ENCODE measurements at regions not wholly inside any gene's neighbourhood (a gene's known extent, or its start where the extent isn't known, plus 50 kb on each side); places are given as distances from the start of the nearest gene placed in this dataset.

GRCh38 chr3:5750874-5751640, 563.5 kb downstream of the EDEM1 start:
- H3K4me1 Mint-ChIP-seq (ENCODE audit: low read depth): no peaks in the 10 kb centered on the region
- H3K9me3 Mint-ChIP-seq (ENCODE audit: low read depth): no peaks in the 10 kb centered on the region
- H3K36me3 Mint-ChIP-seq (ENCODE audit: insufficient read depth): no peaks in the 10 kb centered on the region
- no peak for DNase-seq (ENCODE audit: low spot score, unreplicated experiment)
- TF ChIP-seq, protein P1, sequence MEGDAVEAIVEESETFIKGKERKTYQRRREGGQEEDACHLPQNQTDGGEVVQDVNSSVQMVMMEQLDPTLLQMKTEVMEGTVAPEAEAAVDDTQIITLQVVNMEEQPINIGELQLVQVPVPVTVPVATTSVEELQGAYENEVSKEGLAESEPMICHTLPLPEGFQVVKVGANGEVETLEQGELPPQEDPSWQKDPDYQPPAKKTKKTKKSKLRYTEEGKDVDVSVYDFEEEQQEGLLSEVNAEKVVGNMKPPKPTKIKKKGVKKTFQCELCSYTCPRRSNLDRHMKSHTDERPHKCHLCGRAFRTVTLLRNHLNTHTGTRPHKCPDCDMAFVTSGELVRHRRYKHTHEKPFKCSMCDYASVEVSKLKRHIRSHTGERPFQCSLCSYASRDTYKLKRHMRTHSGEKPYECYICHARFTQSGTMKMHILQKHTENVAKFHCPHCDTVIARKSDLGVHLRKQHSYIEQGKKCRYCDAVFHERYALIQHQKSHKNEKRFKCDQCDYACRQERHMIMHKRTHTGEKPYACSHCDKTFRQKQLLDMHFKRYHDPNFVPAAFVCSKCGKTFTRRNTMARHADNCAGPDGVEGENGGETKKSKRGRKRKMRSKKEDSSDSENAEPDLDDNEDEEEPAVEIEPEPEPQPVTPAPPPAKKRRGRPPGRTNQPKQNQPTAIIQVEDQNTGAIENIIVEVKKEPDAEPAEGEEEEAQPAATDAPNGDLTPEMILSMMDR (IDR thresholded peaks at IDR 0.05; ENCODE audit: unreplicated experiment): no peak
- no peaks in the 10 kb centered on the region for H3K27me3 Mint-ChIP-seq
- H3K4me3 Mint-ChIP-seq (ENCODE audit: low read depth): no peak overlapping the region
- H3K27ac Mint-ChIP-seq: no peak overlapping the region

GRCh38 chr3:5754602-5755001, 567.1 kb downstream of the EDEM1 start:
- H3K4me3 Mint-ChIP-seq (ENCODE audit: low read depth): no peak overlapping the region
- H3K9me3 Mint-ChIP-seq (ENCODE audit: low read depth): no peaks in the 10 kb centered on the region
- H3K27me3 Mint-ChIP-seq: no peaks in the 10 kb centered on the region
- H3K27ac Mint-ChIP-seq: no peak overlapping the region
- TF ChIP-seq, protein P1 (IDR thresholded peaks at IDR 0.05; ENCODE audit: unreplicated experiment): no peak
- H3K4me1 Mint-ChIP-seq (ENCODE audit: low read depth): peaks cover 4% of the 10 kb centered on the region
- no peaks in the 10 kb centered on the region for H3K36me3 Mint-ChIP-seq (ENCODE audit: insufficient read depth)
- DNase-seq (ENCODE audit: low spot score, unreplicated experiment): no peak

DNA sequence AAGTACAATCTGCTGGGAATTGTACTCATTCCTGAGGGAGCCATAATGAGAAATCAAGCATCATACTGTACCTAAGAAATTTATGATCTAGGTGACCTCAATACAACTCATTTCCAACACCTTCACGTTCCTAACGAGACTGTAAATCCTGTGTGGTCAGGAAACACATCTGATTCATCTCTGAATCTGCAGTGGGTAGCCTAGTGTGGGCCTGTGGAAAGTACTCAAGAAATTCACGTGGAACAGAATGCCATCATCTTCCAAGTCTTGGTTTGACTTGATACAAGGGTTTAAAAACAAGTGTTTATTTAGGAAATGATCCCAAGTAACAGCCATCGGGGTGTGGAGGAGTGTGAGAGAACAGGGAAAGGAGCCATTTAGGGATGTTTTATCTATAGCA, 568.9 kb downstream of the EDEM1 start:
- Mint-ChIP-seq H3K27me3 (no peaks in the 10 kb centered on the region), H3K36me3 (ENCODE audit: insufficient read depth) (no peaks in the 10 kb centered on the region), H3K9me3 (ENCODE audit: low read depth) (no peaks in the 10 kb centered on the region), H3K4me3 (ENCODE audit: low read depth) (no peak overlapping the region), H3K4me1 (ENCODE audit: low read depth) (peaks cover 6% of the 10 kb centered on the region), H3K27ac (no peak overlapping the region)
- TF ChIP-seq, protein P1 (IDR thresholded peaks at IDR 0.05; ENCODE audit: unreplicated experiment): no peak
- DNase-seq (ENCODE audit: low spot score, unreplicated experiment): no peak

DNA sequence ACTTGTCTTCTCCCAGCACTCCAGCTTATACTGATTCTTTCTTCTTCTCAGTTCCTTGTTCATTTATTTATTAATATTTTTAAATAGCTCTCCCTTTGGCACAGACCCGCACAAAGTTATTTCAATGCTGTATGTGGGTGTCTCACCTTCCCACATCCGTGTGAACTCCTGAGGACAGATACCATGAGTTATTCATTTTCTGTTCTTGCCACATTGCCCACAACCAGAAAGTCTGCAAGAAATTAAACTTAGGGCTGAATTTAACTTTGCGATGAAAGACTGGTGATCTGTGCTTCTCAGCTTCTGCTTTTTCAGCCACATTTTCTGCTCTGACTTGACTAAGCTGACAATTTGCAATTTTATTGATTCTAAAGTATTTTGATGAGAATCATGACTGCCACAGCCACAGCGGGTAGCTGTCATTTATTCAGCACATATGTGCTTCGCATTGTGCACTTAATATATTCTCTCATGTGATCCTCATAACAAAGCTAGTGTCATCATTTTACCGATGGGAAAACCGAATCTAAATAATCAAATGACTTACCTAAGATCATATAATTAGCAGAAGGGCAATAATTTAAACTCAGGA, 569.8 kb downstream of the EDEM1 start:
- H3K4me1 Mint-ChIP-seq (ENCODE audit: low read depth): peaks cover 6% of the 10 kb centered on the region
- no peaks in the 10 kb centered on the region for H3K36me3 Mint-ChIP-seq (ENCODE audit: insufficient read depth)
- no peaks in the 10 kb centered on the region for H3K9me3 Mint-ChIP-seq (ENCODE audit: low read depth)
- no peak for DNase-seq (ENCODE audit: low spot score, unreplicated experiment)
- no peaks in the 10 kb centered on the region for H3K27me3 Mint-ChIP-seq
- no peak overlapping the region for H3K4me3 Mint-ChIP-seq (ENCODE audit: low read depth)
- TF ChIP-seq, protein P1 (IDR thresholded peaks at IDR 0.05; ENCODE audit: unreplicated experiment): no peak
- no peak overlapping the region for H3K27ac Mint-ChIP-seq

GRCh38 chr3:5758699-5759098, 571.2 kb downstream of the EDEM1 start:
- no peak overlapping the region for H3K4me3 Mint-ChIP-seq (ENCODE audit: low read depth)
- TF ChIP-seq, protein P1 (IDR thresholded peaks at IDR 0.05; ENCODE audit: unreplicated experiment): no peak
- no peak for DNase-seq (ENCODE audit: low spot score, unreplicated experiment)
- no peaks in the 10 kb centered on the region for H3K27me3 Mint-ChIP-seq
- H3K27ac Mint-ChIP-seq: no peak overlapping the region
- no peaks in the 10 kb centered on the region for H3K36me3 Mint-ChIP-seq (ENCODE audit: insufficient read depth)
- no peaks in the 10 kb centered on the region for H3K9me3 Mint-ChIP-seq (ENCODE audit: low read depth)
- H3K4me1 Mint-ChIP-seq (ENCODE audit: low read depth): peaks cover 6% of the 10 kb centered on the region
